Inferior parietal cortex (tissue), 1 donor: ENCODE measurements at regions not wholly inside any gene's neighbourhood (a gene's known extent, or its start where the extent isn't known, plus 50 kb on each side); places are given as distances from the start of the nearest gene placed in this dataset.
A peak's percentile ranks its signal among the peaks of the same experiment; 100 is the strongest.
"Not testable (repeated sequence)": the region's sequence is repeated elsewhere in the genome, so short reads cannot be mapped to it uniquely, and the experiment has no call there.

Experiments used
- DNase-seq: peaks from one replicate; pipeline ENCODE4 v3.0.0-alpha.2; 2016; ENCODE audit errors: extremely low spot score

DNA sequence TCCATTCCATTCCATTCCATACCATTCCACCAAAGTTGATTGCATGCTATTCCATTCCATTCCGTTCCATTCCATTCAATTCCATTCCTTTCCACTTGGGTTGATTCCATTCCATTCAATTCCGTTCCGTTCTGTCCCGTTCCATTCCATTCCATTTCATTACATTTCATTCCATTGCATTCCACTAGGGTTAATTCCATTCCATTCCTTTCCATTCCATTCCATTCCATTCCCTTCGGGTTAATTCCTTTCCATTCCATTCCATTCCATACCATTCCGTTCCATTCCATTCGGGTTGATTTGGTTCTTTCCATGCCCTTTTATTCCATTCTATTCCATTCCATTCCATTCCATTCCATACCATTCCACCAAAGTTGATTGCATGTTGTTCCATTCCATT, 131.9 kb downstream of the CWH43 start:
- not testable (repeated sequence) for DNase-seq

DNA sequence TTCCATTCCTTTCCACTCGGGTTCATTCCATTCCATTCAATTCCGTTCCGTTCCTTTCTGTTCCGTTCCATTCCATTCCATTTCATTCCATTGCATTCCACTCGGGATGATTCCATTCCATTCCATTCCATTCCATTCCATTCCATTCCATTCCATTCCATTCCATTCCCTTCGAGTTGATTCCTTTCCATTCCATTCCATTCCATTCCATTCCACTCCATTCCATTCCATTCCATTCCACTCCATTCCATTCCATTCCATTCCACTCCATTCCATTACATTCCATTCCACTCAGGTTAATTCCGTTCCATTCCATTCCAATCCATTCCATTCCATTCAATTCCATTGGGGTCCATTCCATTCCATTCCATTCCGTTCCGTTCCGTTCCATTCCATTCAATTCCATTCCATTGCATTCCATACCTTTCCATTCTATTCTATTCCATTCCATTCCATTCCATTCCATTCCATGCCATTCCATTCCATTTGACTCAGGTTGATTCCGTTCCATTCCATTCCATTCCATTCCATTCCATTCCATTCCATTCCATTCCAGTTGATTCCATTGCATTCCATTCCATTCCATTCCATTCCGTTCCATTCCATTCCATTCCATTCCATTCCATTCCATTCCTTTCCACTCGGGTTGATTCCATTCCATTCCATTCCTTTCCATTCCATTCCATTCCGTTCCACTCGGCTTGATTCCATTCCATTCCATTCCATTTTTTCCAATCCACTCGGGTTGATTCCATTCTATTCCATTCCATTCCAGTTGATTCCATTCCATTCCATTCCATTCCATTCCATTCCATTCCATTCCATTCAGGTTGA, 132.5 kb downstream of the CWH43 start:
- not testable (repeated sequence) for DNase-seq

DNA sequence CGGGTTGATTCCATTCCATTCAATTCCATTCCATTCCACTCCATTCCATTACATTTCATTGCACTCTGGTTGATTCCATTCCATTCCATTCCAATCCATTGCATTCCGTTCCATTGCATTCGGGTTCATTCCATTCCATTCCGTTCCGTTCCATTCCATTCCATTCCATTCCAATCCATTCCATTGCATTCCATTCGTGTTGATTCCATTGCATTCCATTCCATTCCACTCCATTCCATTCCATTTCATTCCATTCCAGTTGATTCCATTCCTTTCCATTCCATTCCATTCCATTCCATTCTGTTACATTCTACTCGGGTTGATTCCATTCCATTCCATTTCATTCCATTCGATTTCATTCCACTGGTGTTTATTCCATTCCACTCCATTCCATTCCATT, 133.3 kb downstream of the CWH43 start:
- not testable (repeated sequence) for DNase-seq

DNA sequence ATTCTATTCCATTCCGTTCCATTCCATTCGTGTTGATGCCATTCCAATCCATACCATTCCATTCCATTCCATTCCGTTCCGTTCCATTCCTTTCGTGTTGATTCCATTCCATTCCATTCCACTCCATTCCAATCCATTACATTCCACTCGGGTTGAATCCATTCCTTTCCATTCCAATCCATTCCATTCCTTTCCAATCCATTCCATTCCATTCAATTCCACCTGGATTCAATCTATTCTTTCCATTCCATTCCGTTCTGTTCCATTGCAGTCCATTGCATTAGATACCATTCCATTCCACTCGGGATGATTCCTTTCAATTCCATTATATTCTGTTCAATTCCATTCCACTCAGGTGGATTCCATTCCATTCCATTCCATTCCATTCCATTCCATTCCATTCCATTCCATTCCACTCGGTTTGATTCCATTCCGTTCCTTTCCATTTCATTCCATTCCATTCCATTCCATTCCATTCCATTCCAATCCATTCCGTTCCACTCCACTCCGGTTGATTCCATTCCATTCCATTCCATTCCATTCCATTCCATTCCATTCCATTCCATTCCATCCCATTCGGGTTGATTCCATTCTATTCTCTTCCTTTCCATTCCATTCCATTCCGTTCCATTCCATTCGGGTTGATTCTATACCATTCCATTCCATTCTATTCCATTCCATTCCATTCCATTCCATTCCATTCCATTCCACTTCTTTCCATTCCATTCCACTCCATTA, 134.1 kb downstream of the CWH43 start:
- DNase-seq, result not testable (repeated sequence)

DNA sequence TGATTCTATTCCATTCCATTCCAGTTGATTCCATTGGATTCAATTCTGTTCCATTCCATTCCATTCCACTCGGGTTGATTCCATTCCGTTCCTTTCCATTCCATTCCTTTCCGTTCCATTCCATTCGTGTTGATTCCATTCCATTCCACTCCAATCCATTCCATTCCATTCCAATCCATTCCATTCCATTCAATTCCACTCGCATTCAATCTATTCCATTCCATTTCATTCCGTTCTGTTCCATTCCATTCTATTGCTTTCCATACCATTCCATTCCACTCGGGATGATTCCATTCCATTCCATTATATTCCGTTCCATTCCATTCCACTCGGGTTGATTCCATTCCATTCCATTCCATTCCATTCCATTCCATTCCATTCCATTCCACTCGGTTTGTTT, 134.7 kb downstream of the CWH43 start:
- peak; percentile 62 for DNase-seq

DNA sequence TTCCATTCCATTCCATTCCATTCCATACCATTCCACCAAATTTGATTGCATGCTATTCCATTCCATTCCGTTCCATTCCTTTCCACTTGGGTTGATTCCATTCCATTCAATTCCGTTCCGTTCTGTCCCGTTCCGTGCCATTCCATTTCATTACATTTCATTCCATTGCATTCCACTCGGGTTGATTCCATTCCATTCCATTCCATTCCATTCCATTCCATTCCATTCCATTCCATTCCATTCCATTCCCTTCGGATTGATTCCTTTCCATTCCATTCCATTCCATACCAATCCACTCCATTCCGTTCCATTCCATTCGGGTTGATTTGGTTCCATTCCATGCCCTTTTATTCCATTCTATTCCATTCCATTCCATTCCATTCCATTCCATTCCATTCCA, 140.4 kb downstream of the CWH43 start:
- not testable (repeated sequence) for DNase-seq

DNA sequence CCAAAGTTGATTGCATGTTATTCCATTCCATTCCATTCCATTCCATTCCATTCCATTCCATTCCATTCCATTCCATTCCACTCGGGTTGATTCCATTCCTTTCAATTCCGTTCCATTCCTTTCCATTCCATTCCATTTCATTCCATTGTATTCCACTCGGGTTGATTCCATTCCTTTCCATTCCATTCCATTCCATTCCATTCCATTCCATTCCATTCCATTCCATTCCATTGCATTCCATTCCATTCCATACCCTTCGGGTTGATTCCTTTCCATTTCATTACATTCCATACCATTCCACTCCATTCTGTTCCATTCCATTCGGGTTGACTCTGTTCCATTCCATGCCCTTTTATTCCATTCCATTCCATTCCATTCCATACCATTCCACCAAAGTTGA, 140.8 kb downstream of the CWH43 start:
- not testable (repeated sequence) for DNase-seq

DNA sequence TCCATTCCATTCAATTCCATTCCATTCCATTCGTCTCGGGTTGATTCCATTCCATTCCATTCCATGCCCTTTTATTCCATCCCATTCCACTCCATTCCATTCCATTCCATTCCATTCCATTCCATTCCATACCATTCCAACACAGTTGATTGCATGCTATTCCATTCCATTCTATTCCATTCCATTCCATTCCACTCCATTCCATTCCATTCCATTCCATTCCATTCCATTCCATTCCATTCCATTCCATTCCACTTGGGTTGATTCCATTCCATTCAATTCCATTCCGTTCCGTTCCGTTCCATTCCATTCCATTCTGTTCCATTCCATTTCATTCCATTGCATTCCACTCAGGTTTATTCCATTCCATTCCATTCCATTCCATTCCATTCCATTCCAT, 143.3 kb downstream of the CWH43 start:
- not testable (repeated sequence) for DNase-seq

DNA sequence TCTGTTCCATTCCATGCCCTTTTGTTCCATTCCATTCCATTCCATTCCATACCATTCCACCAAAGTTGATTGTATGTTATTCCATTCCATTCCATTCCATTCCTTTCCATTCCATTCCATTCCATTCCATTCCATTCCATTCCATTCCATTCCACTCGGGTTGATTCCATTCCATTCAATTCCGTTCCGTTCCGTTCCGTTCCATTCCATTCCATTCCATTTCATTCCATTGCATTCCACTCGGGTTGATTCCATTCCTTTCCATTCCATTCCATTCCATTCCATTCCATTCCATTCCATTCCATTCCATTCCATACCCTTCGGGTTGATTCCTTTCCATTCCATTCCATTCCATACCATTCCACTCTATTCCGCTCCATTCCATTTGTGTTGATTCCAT, 143.8 kb downstream of the CWH43 start:
- DNase-seq, result not testable (repeated sequence)

DNA sequence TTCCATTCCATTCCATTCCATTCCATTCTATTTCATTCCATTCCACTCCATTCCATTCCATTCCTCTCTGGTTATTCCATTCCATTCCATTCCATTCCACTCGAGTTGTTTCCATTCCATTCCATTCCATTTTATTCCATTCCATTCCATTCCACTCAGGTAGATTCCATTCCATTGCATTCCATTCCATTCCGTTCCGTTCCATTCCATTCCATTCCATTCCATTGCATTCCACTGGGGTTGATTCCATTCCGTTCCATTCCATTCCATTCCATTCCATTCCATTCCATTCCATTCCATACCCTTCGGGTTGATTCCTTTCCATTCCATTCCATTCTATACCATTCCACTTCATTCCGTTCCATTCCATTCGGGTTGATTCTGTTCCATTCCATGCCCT, 144.6 kb downstream of the CWH43 start:
- not testable (repeated sequence) for DNase-seq

DNA sequence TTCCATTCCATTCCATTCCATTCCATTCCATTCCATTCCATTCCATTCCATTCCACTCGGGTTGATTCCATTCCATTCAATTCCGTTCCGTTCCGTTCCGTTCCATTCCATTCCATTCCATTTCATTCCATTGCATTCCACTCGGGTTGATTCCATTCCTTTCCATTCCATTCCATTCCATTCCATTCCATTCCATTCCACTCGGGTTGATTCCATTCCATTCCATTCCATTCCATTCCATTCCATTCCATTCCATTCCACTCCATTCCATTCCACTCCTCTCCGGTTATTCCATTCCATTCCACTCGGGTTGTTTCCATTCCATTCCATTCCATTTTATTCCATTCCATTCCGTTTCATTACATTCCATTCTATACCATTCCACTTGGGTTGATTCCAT, 151.0 kb downstream of the CWH43 start:
- not testable (repeated sequence) for DNase-seq

DNA sequence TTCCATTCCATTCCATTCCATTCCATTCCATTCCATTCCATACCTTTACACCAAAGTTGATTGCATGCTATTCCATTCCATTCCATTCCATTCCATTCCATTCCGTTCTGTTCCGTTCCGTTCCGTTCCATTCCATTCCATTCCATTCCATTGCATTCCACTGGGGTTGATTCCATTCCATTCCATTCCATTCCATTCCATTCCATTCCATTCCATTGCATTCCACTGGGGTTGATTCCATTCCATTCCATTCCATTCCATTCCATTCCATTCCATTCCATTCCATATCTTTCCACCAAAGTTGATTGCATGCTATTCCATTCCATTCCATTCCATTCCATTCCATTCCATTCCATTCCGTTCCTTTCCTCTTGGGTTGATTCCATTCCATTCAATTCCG, 151.9 kb downstream of the CWH43 start:
- not testable (repeated sequence) for DNase-seq

DNA sequence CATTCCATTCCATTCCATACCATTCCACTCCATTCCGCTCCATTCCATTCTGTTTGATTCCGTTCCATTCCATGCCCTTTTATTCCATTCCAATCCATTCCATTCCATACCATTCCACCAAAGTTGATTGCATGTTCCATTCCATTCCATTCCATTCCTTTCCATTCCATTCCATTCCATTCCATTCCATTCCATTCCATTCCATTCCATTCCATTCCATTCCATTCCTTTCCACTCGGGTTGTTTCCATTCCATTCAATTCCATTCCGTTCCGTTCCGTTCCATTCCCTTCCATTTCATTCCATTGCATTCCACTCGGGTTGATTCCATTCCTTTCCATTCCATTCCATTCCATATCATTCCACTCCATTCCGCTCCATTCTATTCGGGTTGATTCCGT, 152.7 kb downstream of the CWH43 start:
- not testable (repeated sequence) for DNase-seq

DNA sequence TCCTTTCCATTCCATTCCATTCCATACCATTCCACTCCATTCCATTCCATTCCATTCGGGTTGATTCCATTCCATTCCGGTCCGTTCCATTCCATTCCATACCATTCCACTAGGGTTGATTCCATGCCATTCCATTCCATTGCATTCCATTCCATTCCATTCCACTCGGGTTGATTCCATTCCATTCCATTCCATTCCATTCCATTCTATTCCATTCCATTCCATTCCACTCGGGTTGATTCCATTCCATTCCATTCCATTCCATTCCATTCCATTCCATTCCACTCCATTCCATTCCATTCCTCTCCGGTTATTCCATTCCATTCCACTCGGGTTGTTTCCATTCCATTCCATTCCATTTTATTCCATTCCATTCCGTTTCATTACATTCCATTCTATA, 153.4 kb downstream of the CWH43 start:
- not testable (repeated sequence) for DNase-seq

DNA sequence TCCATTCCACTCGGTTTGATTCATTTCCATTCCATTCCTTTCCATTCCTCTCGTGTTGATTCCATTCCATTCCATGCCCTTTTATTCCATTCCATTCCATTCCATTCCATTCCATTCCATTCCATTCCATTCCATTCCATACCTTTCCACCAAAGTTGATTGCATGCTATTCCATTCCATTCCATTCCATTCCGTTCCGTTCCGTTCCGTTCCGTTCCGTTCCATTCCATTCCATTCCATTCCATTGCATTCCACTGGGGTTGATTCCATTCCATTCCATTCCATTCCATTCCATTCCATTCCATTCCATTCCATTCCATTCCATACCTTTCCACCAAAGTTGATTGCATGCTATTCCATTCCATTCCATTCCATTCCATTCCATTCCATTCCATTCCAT, 154.3 kb downstream of the CWH43 start:
- not testable (repeated sequence) for DNase-seq

DNA sequence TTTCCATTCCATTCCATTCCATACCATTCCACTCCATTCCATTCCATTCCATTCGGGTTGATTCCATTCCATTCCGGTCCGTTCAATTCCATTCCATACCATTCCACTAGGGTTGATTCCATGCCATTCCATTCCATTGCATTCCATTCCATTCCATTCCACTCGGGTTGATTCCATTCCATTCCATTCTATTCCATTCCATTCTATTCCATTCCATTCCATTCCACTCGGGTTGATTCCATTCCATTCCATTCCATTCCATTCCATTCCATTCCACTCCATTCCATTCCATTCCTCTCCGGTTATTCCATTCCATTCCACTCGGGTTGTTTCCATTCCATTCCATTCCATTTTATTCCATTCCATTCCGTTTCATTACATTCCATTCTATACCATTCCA, 155.9 kb downstream of the CWH43 start:
- DNase-seq, result not testable (repeated sequence)

DNA sequence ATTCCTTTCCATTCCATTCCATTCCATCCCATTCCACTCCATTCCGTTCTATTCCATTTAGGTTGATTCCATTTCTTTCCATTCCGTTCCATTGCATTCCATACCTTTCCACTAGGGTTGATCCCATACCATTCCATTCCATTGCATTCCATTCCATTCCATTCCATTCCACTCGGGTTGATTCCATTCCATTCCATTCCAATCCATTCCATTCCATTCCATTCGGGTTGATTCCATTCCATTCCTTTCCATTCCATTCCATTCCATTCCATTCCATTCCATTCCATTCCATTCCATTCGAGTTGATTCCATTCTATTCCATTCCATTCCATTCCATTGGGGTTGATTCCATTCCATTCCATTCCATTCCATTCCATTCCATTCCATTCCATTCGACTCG, 161.1 kb downstream of the CWH43 start:
- not testable (repeated sequence) for DNase-seq

DNA sequence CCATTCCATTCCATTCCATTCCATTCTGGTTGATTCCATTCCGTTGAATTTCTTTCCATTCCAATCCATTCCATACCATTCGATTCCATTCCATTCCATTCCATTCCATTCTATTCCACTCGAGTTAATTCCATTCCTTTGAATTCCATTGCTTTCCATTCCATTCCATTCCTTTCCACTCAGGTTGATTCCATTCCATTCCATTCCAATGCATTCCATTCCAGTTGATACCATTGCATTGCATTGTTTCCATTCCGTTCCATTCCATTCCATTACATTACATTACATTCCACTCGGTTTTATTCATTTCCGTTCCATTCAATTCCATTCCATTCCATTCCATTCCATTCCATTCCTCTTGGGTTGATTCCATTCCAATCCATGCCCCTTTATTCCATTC, 161.5 kb downstream of the CWH43 start:
- DNase-seq, result not testable (repeated sequence)

DNA sequence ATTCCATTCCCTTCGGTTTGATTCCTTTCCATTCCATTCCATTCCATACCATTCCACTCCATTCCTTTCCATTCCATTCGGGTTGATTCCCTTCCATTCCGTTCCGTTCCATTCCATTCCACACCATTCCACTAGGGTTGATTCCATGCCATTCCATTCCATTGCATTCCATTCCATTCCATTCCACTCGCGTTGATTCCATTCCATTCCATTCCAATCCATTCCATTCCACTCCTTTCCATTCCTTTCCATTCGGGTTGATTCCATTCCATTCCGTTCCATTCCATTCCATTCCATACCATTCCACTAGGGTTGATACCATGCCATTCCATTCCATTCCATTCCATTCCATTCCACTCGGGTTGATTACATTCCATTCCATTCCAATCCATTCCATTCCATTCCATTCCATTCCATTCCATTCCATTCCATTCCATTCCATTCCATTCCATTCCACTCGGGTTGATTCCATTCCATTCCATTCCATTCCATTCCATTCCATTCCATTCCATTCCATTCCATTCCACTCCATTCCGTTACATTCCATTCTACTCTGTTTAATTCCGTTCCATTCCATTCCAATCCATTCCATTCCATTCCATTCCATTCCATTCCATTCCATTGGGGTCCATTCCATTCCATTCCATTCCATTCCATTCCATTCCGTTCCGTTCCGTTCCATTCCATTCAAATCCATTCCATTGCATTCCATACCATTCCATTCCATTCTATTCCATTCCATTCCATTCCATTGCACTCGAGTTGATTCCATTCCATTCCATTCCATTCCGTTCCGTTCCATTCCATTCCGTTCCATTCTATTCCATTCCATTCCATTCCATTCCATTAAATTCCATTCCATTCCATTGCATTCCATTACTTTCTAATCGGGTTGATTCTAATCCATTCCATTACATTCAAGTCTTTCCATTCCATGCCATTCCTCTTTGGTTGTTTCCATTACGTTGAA, 163.2 kb downstream of the CWH43 start:
- DNase-seq, result peak; percentile 89

DNA sequence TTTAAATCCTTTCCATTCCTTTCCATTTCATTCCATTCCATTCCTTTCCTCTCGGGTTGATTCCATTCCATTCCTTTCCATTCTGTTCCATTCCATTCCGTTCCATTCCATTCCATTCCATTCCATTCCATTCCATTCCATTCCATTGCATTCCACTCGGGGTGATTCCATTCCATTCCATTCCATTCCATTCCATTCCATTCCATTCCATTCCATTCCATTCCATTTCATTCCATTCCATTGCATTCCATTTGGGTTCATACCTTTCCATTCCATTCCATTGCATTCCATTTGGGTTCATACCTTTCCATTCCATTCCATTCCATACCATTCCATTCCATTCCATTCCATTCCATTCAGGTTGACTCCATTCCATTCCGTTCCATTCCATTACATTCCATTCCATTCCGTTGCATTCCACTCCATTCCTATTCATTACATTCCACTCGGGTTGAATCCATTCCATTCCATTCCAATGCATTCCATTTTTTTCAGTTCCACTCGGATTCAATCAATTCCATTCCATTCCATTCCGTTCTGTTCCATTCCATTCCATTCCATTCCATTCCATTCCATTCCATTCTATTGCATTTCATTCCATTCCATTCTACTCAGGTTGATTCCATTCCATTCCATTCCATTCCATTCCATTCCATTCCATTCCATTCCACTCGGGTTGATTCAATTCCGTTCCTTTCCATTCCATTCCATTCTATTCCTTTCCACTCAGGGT, 164.4 kb downstream of the CWH43 start:
- DNase-seq, result not testable (repeated sequence)

DNA sequence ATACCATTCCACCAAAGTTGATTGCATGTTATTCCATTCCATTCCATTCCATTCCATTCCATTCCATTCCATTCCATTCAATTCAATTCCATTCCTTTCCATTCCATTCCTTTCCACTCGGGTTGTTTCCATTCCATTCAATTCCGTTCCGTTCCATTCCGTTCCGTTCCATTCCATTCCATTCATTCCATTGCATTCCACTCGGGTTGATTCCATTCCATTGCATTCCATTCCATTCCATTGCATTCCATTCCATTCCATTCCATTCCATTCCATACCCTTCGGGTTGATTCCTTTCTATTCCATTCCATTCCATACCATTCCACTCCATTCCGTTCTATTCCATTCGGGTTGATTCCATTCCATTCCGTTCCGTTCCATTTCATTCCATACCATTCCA, 166.9 kb downstream of the CWH43 start:
- not testable (repeated sequence) for DNase-seq
